HFF-Myc (cell line): ENCODE measurements at regions not wholly inside any gene's neighbourhood (a gene's known extent, or its start where the extent isn't known, plus 50 kb on each side); places are given as distances from the start of the nearest gene placed in this dataset.

Experiments
- DNase-seq: peaks from one replicate; pipeline ENCODE4 v3.0.0-alpha.2; 2011; ENCODE audit warnings: low read depth; ENCODE audit errors: extremely low read depth
- H3K4me3 ChIP-seq: replicated peaks from 2 replicates; pipeline ENCODE4 v1.5.1; 2011; ENCODE audit warnings: low read depth, mild to moderate bottlenecking, control low read depth, low read length
- TF ChIP-seq, protein P1 (sequence below): IDR thresholded peaks from 2 replicates; pipeline ENCODE4 v1.5.1; 2012; ENCODE audit warnings: mild to moderate bottlenecking, low read depth, low read length, control low read depth; ENCODE audit errors: missing control alignments

DNA sequence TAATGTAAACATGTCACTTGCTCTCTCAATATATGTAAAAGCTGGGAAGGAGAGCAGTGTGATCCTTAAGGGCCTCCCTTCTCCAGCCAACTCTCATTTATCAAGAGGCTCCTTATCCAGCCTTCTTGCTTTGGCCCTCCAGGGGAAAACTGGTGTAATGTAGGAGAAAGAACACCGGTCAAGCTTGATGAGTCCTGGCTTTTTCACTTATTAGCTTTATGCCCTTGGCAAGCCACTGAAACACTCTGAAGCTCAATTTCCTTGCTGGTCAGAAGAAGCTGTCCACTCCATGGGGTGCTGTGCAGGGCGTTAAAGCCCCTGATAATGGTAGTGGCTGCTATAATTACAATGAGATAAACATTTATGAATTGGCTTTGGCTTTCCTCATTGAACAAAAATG, 251.2 kb upstream of the RBBP8 start:
- TF ChIP-seq, protein P1, sequence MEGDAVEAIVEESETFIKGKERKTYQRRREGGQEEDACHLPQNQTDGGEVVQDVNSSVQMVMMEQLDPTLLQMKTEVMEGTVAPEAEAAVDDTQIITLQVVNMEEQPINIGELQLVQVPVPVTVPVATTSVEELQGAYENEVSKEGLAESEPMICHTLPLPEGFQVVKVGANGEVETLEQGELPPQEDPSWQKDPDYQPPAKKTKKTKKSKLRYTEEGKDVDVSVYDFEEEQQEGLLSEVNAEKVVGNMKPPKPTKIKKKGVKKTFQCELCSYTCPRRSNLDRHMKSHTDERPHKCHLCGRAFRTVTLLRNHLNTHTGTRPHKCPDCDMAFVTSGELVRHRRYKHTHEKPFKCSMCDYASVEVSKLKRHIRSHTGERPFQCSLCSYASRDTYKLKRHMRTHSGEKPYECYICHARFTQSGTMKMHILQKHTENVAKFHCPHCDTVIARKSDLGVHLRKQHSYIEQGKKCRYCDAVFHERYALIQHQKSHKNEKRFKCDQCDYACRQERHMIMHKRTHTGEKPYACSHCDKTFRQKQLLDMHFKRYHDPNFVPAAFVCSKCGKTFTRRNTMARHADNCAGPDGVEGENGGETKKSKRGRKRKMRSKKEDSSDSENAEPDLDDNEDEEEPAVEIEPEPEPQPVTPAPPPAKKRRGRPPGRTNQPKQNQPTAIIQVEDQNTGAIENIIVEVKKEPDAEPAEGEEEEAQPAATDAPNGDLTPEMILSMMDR = no peak
- H3K4me3 ChIP-seq = no peak overlapping the region
- DNase-seq = no peak

DNA sequence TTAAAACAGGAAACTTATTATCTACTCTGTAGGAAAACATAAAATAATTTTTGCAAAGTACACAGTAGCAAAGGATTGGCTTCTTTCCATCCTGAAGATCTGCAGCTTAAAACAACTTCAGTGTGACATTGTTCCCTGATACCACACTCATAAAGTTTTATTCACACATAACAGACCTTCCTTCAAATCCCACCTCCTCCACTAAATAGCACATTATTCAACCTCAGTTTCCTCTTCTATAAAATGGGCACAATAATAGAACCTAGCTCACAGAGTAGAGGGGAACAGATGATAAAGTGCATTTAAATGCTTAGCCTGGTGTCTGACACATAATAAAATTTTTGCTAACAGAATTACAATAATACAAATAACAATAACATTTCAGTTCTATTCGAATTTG, 250.4 kb upstream of the RBBP8 start:
- TF ChIP-seq, protein P1 = no peak
- H3K4me3 ChIP-seq = no peak overlapping the region
- no peak for DNase-seq

DNA sequence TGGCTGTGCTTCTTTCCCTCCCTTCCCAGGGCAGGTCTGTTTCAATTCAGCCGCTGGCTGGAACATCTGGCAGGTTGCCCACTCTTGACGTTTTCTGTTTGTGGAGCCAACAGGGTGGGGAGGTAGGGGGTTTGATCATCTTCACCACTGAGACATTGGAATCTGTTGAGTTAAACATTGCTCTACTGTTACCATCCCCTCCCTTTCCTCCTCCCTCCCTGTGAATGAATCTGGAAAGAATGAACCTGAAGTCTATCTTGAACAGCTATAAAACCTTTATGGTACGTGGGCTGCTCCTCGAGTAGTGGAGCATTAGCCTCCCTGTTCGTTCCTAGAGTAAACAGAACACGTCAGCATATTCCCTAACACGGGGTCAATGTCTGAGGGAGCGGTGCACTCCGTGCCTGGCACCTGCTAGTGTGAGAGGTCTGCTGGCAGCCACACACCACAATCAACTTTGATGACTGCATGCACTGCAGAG, 249.9 kb upstream of the RBBP8 start:
- TF ChIP-seq, protein P1 = no peak
- DNase-seq = peak; percentile 49

DNA sequence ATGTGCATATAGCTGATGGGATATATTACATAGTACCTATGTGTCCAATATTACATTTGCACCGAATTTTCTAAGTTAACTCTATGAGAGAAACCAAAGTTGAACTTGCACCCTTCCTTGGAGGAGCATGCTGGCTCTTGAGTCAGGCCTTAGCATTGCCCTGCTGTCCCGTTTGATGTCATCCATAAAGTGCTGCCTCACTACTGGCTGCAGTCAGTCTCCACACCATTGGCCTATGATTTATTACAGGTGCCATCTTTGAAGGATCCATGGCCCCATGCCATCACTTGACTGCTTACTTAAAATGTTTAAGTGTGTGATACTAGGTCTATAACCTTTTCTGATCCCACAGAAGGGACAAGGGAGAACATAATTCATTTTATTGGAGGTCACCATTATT, 249.3 kb upstream of the RBBP8 start:
- no peak for DNase-seq
- TF ChIP-seq, protein P1 = no peak
- H3K4me3 ChIP-seq = no peak overlapping the region

More for the DNA sequence above, 249.9 kb upstream of the RBBP8 start:
- H3K4me3 ChIP-seq = no peak overlapping the region

DNA sequence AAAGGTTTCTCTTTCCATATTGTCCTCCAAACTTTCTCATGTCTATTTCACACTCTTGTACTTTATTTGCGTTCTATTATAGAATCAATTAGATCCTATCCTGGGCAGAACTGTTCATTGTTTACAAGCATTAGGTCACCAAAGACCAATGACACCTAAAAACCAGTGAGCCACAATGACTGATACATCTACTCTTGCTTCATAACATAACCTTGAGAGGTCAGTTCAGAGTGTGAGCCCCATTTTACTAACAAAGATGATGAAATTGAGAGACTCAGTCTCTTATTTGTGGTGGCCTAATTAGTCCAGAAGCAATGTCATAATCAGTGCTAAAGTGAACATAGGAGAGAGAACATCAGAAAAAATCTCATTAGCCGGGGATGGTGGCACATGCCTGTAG, 248.9 kb upstream of the RBBP8 start:
- TF ChIP-seq, protein P1 = no peak
- no peak overlapping the region for H3K4me3 ChIP-seq
- DNase-seq = no peak

DNA sequence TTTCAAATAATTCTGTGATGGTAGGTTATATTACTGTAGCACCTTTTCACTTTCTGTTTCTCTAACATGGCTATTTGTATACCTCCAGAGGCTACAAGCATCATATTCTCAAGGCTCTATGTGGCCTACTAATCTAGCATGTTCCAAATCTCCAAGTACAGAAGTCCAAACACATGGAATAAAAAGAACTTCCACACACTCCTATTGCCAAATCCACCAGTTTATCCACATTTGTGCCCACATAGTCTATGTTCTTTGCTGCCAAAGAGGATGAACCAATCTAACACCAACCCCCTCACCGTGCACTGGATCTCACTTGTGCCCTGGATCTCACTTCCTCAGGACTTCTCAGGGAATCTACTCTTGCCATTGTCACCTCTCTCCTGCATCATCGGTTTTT, 247.3 kb upstream of the RBBP8 start:
- no peak for DNase-seq
- no peak overlapping the region for H3K4me3 ChIP-seq
- TF ChIP-seq, protein P1 = no peak
